IMR-90 (cell line): ENCODE measurements at regions not wholly inside any gene's neighbourhood (a gene's known extent, or its start where the extent isn't known, plus 50 kb on each side); places are given as distances from the start of the nearest gene placed in this dataset.

Experiments
- ATAC-seq: fragments of 200-7000 bp; cut with Tn5 transposase; 2 replicates; pipeline ENCODE4 v1.9.1; 2020; ENCODE audit warnings: low read depth, mild to moderate bottlenecking, moderate library complexity
- BruUV-seq: library from RNA; stranded (reverse); fragments of 400-500 nt; replicated peaks from 2 replicates; lab custom pipeline; 2021; lab: Mats Ljungman, UMichigan
- CTCF ChIA-PET: fragments of 300-600 bp; formaldehyde crosslinking; extraction: SDS; loops from one replicate; lab custom pipeline; 2021; ENCODE audit warnings: antibody characterized with exemption; lab: Yijun Ruan, JAX
- POLR2A ChIA-PET: fragments of 300-600 bp; sonication (Branson Sonifier 250); formaldehyde crosslinking; loops from one replicate; lab custom pipeline; 2022; ENCODE audit warnings: antibody characterized with exemption; ENCODE audit not compliant: unreplicated experiment; lab: Charles Lee
- DNase-seq: peaks from one replicate; pipeline ENCODE4 v3.0.0; 2013
- H2AFZ ChIP-seq: replicated peaks from 2 replicates; pipeline ENCODE3; 2013; ENCODE audit warnings: low read length, mild to moderate bottlenecking; ENCODE audit not compliant: poor library complexity
- H2AK5ac ChIP-seq: 2 replicates; pipeline ENCODE4 v1.6.1; 2013; ENCODE audit warnings: low read depth, low read length, inconsistent platforms
- H2AK9ac ChIP-seq: replicated peaks from 2 replicates; pipeline ENCODE3; 2013; ENCODE audit warnings: mild to moderate bottlenecking, low read depth, low read length, moderate library complexity; ENCODE audit not compliant: poor library complexity
- H2BK120ac ChIP-seq: 2 replicates; pipeline ENCODE4 v1.6.1; 2013; ENCODE audit warnings: low read depth, low read length, inconsistent platforms
- H2BK15ac ChIP-seq: 3 replicates; pipeline ENCODE4 v1.6.1; 2013; ENCODE audit warnings: low read depth, low read length, inconsistent platforms
- H2BK20ac ChIP-seq: 2 replicates; pipeline ENCODE4 v1.6.1; 2013; ENCODE audit warnings: low read depth, mild to moderate bottlenecking, inconsistent platforms, low read length, moderate library complexity
- H2BK5ac ChIP-seq: 2 replicates; pipeline ENCODE4 v1.6.1; 2013; ENCODE audit warnings: mild to moderate bottlenecking, low read depth, low read length, inconsistent platforms; ENCODE audit not compliant: poor library complexity, severe bottlenecking
- H3K14ac ChIP-seq: replicated peaks from 2 replicates; pipeline ENCODE4 v1.6.1; 2013; ENCODE audit warnings: low read depth, low read length, inconsistent platforms
- H3K18ac ChIP-seq: 2 replicates; pipeline ENCODE4 v1.6.1; 2013; ENCODE audit warnings: low read depth, low read length, control low read depth
- H3K23ac ChIP-seq: 2 replicates; pipeline ENCODE4 v1.6.1; 2013; ENCODE audit warnings: low read depth, low read length, inconsistent platforms
- H3K27ac ChIP-seq: 2 replicates; pipeline ENCODE4 v1.5.1; 2013; ENCODE audit warnings: mild to moderate bottlenecking, control low read depth, low read length; ENCODE audit not compliant: insufficient read depth
- H3K27me3 ChIP-seq: 2 replicates; pipeline ENCODE4 v1.6.1; 2013; ENCODE audit warnings: low read length; ENCODE audit not compliant: control insufficient read depth, insufficient read depth
- H3K36me3 ChIP-seq: 2 replicates; pipeline ENCODE4 v1.6.1; 2013; ENCODE audit warnings: low read length, mixed read lengths; ENCODE audit not compliant: control insufficient read depth, insufficient read depth
- H3K4ac ChIP-seq: 2 replicates; pipeline ENCODE4 v1.6.1; 2013; ENCODE audit warnings: low read depth, low read length, inconsistent platforms
- H3K4me1 ChIP-seq: 2 replicates; pipeline ENCODE4 v1.6.1; 2013; ENCODE audit warnings: low read length, mixed read lengths; ENCODE audit not compliant: control insufficient read depth, insufficient read depth
- H3K4me2 ChIP-seq: 2 replicates; pipeline ENCODE4 v1.6.1; 2013; ENCODE audit warnings: low read depth, mild to moderate bottlenecking, control low read depth, low read length, moderate library complexity
- H3K4me3 ChIP-seq: 2 replicates; pipeline ENCODE4 v1.5.1; 2013; ENCODE audit warnings: low read depth, mild to moderate bottlenecking, control low read depth, low read length, moderate library complexity; ENCODE audit not compliant: insufficient read depth
- H3K56ac ChIP-seq: 2 replicates; pipeline ENCODE4 v1.6.1; 2013; ENCODE audit warnings: low read length, inconsistent platforms; ENCODE audit not compliant: insufficient read depth; ENCODE audit errors: extremely low read depth
- H3K79me1 ChIP-seq, 2 experiments: 2 replicates each; pipeline ENCODE4 v1.6.1; 2013; ENCODE audit warnings: low read length in 2 of 2, inconsistent platforms in 1 of 2, low read depth in 1 of 2
- H3K9ac ChIP-seq: 2 replicates; pipeline ENCODE4 v1.6.1; 2013; ENCODE audit warnings: low read depth, low read length, control low read depth
- H3K9me1 ChIP-seq: 2 replicates; pipeline ENCODE4 v1.6.1; 2013; ENCODE audit warnings: low read length, inconsistent platforms; ENCODE audit not compliant: insufficient read depth
- H3K9me3 ChIP-seq: 2 replicates; pipeline ENCODE4 v1.6.1; 2013; ENCODE audit warnings: low read length; ENCODE audit not compliant: control insufficient read depth, insufficient read depth
- H4K20me1 ChIP-seq: 2 replicates; pipeline ENCODE4 v1.6.1; 2013; ENCODE audit warnings: low read length, inconsistent platforms; ENCODE audit not compliant: insufficient read depth
- H4K5ac ChIP-seq: 2 replicates; pipeline ENCODE4 v1.6.1; 2013; ENCODE audit warnings: mild to moderate bottlenecking, low read depth, low read length, control low read depth
- H4K8ac ChIP-seq, 2 experiments: 2 replicates each; pipeline ENCODE4 v1.6.1; 2013; ENCODE audit warnings: low read depth in 2 of 2, low read length in 2 of 2, control low read depth in 1 of 2, inconsistent platforms in 1 of 2
- H4K91ac ChIP-seq: 2 replicates; pipeline ENCODE4 v1.6.1; 2013; ENCODE audit warnings: low read depth, low read length, inconsistent platforms; ENCODE audit not compliant: insufficient read depth
- BHLHE40 ChIP-seq: fragments of 150-350 bp; IDR thresholded peaks from 2 replicates; pipeline ENCODE4 v1.6.1; 2016; ENCODE audit warnings: mild to moderate bottlenecking, low read depth, low read length
- CEBPB ChIP-seq: IDR thresholded peaks from 2 replicates; pipeline ENCODE4 v1.6.1; 2012; ENCODE audit warnings: low read depth, low read length, improper control_type of control experiment
- CHD1 ChIP-seq: IDR thresholded peaks from 2 replicates; pipeline ENCODE4 v1.6.1; 2012; ENCODE audit warnings: low read depth, low read length, improper control_type of control experiment
- CTCF ChIP-seq: conservative IDR thresholded peaks from 2 replicates; pipeline ENCODE4 v1.5.1; 2012; ENCODE audit warnings: mild to moderate bottlenecking, low read depth, low read length, improper control_type of control experiment
- ELK1 ChIP-seq: fragments of 150-350 bp; IDR thresholded peaks from 2 replicates; pipeline ENCODE4 v1.6.1; 2016; ENCODE audit warnings: low read depth, mild to moderate bottlenecking, low read length, moderate library complexity, borderline replicate concordance
- FOS ChIP-seq: fragments of 150-350 bp; IDR thresholded peaks from 2 replicates; pipeline ENCODE4 v1.6.1; 2016; ENCODE audit warnings: low read depth, low read length
- MAFK ChIP-seq: IDR thresholded peaks from 2 replicates; pipeline ENCODE4 v1.6.1; 2012; ENCODE audit warnings: low read depth, low read length, improper control_type of control experiment
- MAZ ChIP-seq: IDR thresholded peaks from 2 replicates; pipeline ENCODE4 v1.6.1; 2012; ENCODE audit warnings: low read depth, mild to moderate bottlenecking, low read length, improper control_type of control experiment, moderate library complexity, borderline replicate concordance
- MXI1 ChIP-seq: IDR thresholded peaks from 2 replicates; pipeline ENCODE4 v1.6.1; 2012; ENCODE audit warnings: low read depth, mild to moderate bottlenecking, low read length, moderate library complexity, borderline replicate concordance
- NFE2L2 ChIP-seq: fragments of 150-350 bp; IDR thresholded peaks from 2 replicates; pipeline ENCODE4 v1.6.1; 2016; ENCODE audit warnings: low read depth, mild to moderate bottlenecking, low read length
- POLR2A ChIP-seq: IDR thresholded peaks from 2 replicates; pipeline ENCODE4 v1.6.1; 2012; ENCODE audit warnings: mild to moderate bottlenecking, low read depth, low read length
- RAD21 ChIP-seq: IDR thresholded peaks from 2 replicates; pipeline ENCODE4 v1.6.1; 2012; ENCODE audit warnings: low read length, improper control_type of control experiment
- RCOR1 ChIP-seq: IDR thresholded peaks from 2 replicates; pipeline ENCODE4 v1.6.1; 2012; ENCODE audit warnings: mild to moderate bottlenecking, low read length, improper control_type of control experiment; ENCODE audit not compliant: insufficient replicate concordance
- RFX5 ChIP-seq: IDR thresholded peaks from 2 replicates; pipeline ENCODE4 v1.8.0; 2012; ENCODE audit warnings: low read depth, mild to moderate bottlenecking, low read length, moderate library complexity
- SMC3 ChIP-seq: fragments of 150-350 bp; IDR thresholded peaks from 2 replicates; pipeline ENCODE4 v1.6.1; 2016; ENCODE audit warnings: low read depth, mild to moderate bottlenecking, antibody characterized with exemption, low read length, moderate library complexity
- USF2 ChIP-seq: fragments of 150-350 bp; IDR thresholded peaks from 2 replicates; pipeline ENCODE4 v1.6.1; 2017; ENCODE audit warnings: mild to moderate bottlenecking, antibody characterized with exemption, low read length, low read depth
- WGBS, 2 experiments: methylation state at CpG; one replicate each; pipeline versions ENCODE4 v1.1.5 to v1.1.7; 2013; ENCODE audit warnings: missing lambda C conversion rate in 2 of 2; ENCODE audit not compliant: insufficient read length in 1 of 2; ENCODE audit errors: extremely low coverage in 2 of 2; 5-methylcytosine and 5-hydroxymethylcytosine counted together
- dilution Hi-C: fragments of 300-500 bp; cut with HindIII; formaldehyde crosslinking; loops from one replicate; pipeline ENCODE4 v1.14.3; 2018; ENCODE audit warnings: low sequenced_read_pairs; ENCODE audit not compliant: unreplicated experiment
- in situ Hi-C: fragments of 300-500 bp; cut with MboI; formaldehyde crosslinking; loops from 3 replicates; pipeline ENCODE4 v1.14.3; 2019; ENCODE audit warnings: low sequenced_read_pairs, inconsistent platforms, mixed read lengths
- intact Hi-C: fragments of 100-400 bp; cut with micrococcal nuclease; formaldehyde crosslinking; loops from 2 replicates; pipeline ENCODE4 v1.10.0; 2022

- DNase-seq (no peak), ATAC-seq (no peak)
- no peak overlapping the region for H3K27ac ChIP-seq
- no peak overlapping the region for H2AFZ ChIP-seq
- no peaks in the 10 kb centered on the region for H4K20me1 ChIP-seq
- H2BK15ac ChIP-seq = no peak overlapping the region
- H4K8ac ChIP-seq = no peak overlapping the region
- in situ Hi-C loops (no loop called here), intact Hi-C loops (no loop called here), dilution Hi-C loops (no loop called here)
- H3K79me1 ChIP-seq = no peaks in the 10 kb centered on the region
- no peak overlapping the region for H2BK120ac ChIP-seq
- no peak overlapping the region for H4K5ac ChIP-seq
- no peak overlapping the region for H2AK9ac ChIP-seq
- H3K4me3 ChIP-seq = no peak overlapping the region
- H3K56ac ChIP-seq = no peak overlapping the region
- H2BK20ac ChIP-seq = no peak overlapping the region
- ChIA-PET POLR2A (no interaction called here), CTCF (no interaction called here)
- WGBS, 2 experiments = no CpG with 5 or more reads among the region's 3 CpGs
- no peak overlapping the region for H3K4me2 ChIP-seq
- no peak overlapping the region for H3K4ac ChIP-seq
- no peak overlapping the region for H3K18ac ChIP-seq
- no peak for TF ChIP-seq FOS
- TF ChIP-seq ELK1 = no peak
- TF ChIP-seq CEBPB = no peak
- no peak for TF ChIP-seq SMC3
- TF ChIP-seq USF2 = no peak
- TF ChIP-seq NFE2L2 = no peak
- TF ChIP-seq POLR2A = no peak
- TF ChIP-seq MAFK = no peak
- TF ChIP-seq RFX5 = no peak
- no peak for TF ChIP-seq CTCF
- no peak for TF ChIP-seq CHD1
- TF ChIP-seq MXI1 = no peak
- no peak for TF ChIP-seq BHLHE40
- no peak for TF ChIP-seq RCOR1
- TF ChIP-seq MAZ = no peak
- no peak for TF ChIP-seq RAD21
- peaks cover 13% of the 10 kb centered on the region for H3K9me3 ChIP-seq
- H3K36me3 ChIP-seq = no peaks in the 10 kb centered on the region
- no peaks in the 10 kb centered on the region for H3K9me1 ChIP-seq
- no peak overlapping the region for H3K9ac ChIP-seq
- H3K4me1 ChIP-seq = no peaks in the 10 kb centered on the region
- H3K27me3 ChIP-seq = no peaks in the 10 kb centered on the region
- no peak overlapping the region for H4K91ac ChIP-seq
- BruUV-seq = no TSS peak
- no peak overlapping the region for H3K23ac ChIP-seq
- H3K14ac ChIP-seq = no peak overlapping the region
- no peak overlapping the region for H2BK5ac ChIP-seq
- H2AK5ac ChIP-seq = no peak overlapping the region
Observed at GRCh38 chr1:14009582-14009981, 309.6 kb downstream of the PRDM2 start.
